Effector memory CD8-positive, alpha-beta T cell (primary cell): ENCODE measurements at regions not wholly inside any gene's neighbourhood (a gene's known extent, or its start where the extent isn't known, plus 50 kb on each side); places are given as distances from the start of the nearest gene placed in this dataset.
A peak's percentile ranks its signal among the peaks of the same experiment; 100 is the strongest.

Experiments used
- ATAC-seq: fragments of 150-1000 bp; cut with Tn5 transposase; replicated peaks from 2 replicates; pipeline ENCODE4 v1.10.0; 2021; ENCODE audit warnings: mild to moderate bottlenecking, moderate library complexity
- DNase-seq, 3 experiments: peaks; one replicate each; pipeline ENCODE4 v3.0.0; 2021
- H3K27ac Mint-ChIP-seq, 2 donors: one replicate each; pipeline ENCODE4 v1.8.0; 2022; ENCODE audit warnings: mild to moderate bottlenecking in 2 of 2, mixed read lengths in 2 of 2, moderate library complexity in 2 of 2
- H3K27me3 Mint-ChIP-seq, 2 donors: one replicate each; pipeline ENCODE4 v1.8.0; 2022; ENCODE audit warnings: mixed read lengths in 2 of 2
- H3K36me3 Mint-ChIP-seq: one replicate; pipeline ENCODE4 v1.8.0; 2022; ENCODE audit warnings: mild to moderate bottlenecking, moderate library complexity, mixed read lengths; ENCODE audit not compliant: insufficient read depth
- H3K4me1 Mint-ChIP-seq, 2 donors: one replicate each; pipeline ENCODE4 v1.8.0; 2022; ENCODE audit warnings: low read depth in 2 of 2, mixed read lengths in 2 of 2
- H3K4me3 Mint-ChIP-seq, 2 donors: one replicate each; pipeline ENCODE4 v1.8.0; 2022; ENCODE audit warnings: mild to moderate bottlenecking in 2 of 2, mixed read lengths in 2 of 2, moderate library complexity in 2 of 2
- H3K9me3 Mint-ChIP-seq, 2 donors: one replicate each; pipeline ENCODE4 v1.8.0; 2022; ENCODE audit warnings: mixed read lengths in 2 of 2

GRCh38 chr15:94535298-94536048, 304.1 kb downstream of the MCTP2 start:
- no peaks in the 10 kb centered on the region for H3K9me3 Mint-ChIP-seq
- ATAC-seq: no peak

GRCh38 chr15:94536549-94536948, 305.2 kb downstream of the MCTP2 start:
- H3K4me3 Mint-ChIP-seq: no peak overlapping the region
- H3K27me3 Mint-ChIP-seq: peaks cover 29 to 50% of the 10 kb centered on the region in 2 donors
- H3K36me3 Mint-ChIP-seq: no peaks in the 10 kb centered on the region
- no peak for DNase-seq
- no peak overlapping the region for H3K27ac Mint-ChIP-seq
- H3K4me1 Mint-ChIP-seq: no peaks in the 10 kb centered on the region
- H3K9me3 Mint-ChIP-seq: no peaks in the 10 kb centered on the region
- no peak for ATAC-seq

More at GRCh38 chr15:94535298-94536048, 304.1 kb downstream of the MCTP2 start:
- DNase-seq: no peak
- no peak overlapping the region for H3K27ac Mint-ChIP-seq
- H3K36me3 Mint-ChIP-seq: no peaks in the 10 kb centered on the region
- no peaks in the 10 kb centered on the region for H3K4me1 Mint-ChIP-seq
- peaks cover 40 to 52% of the 10 kb centered on the region in 2 donors for H3K27me3 Mint-ChIP-seq
- no peak overlapping the region for H3K4me3 Mint-ChIP-seq

GRCh38 chr15:94538280-94538679, 306.9 kb downstream of the MCTP2 start:
- Mint-ChIP-seq H3K36me3 (no peaks in the 10 kb centered on the region), H3K4me1 (no peaks in the 10 kb centered on the region), H3K27me3 (peaks cover 27 to 48% of the 10 kb centered on the region in 2 donors), H3K27ac (no peak overlapping the region), H3K4me3 (no peak overlapping the region), H3K9me3 (no peaks in the 10 kb centered on the region)
- ATAC-seq (no peak), DNase-seq (no peak)

GRCh38 chr15:94542391-94542790, 311.0 kb downstream of the MCTP2 start:
- Mint-ChIP-seq H3K27ac (no peak overlapping the region), H3K4me1 (no peaks in the 10 kb centered on the region), H3K9me3 (no peaks in the 10 kb centered on the region), H3K27me3 (peaks cover 32 to 57% of the 10 kb centered on the region in 2 donors), H3K4me3 (no peak overlapping the region), H3K36me3 (no peaks in the 10 kb centered on the region)
- no peak for DNase-seq
- no peak for ATAC-seq

GRCh38 chr15:94546808-94547207, 315.4 kb downstream of the MCTP2 start:
- peaks cover 22 to 41% of the 10 kb centered on the region in 2 donors for H3K27me3 Mint-ChIP-seq
- DNase-seq: no peak
- no peaks in the 10 kb centered on the region for H3K4me1 Mint-ChIP-seq
- H3K36me3 Mint-ChIP-seq: no peaks in the 10 kb centered on the region
- H3K27ac Mint-ChIP-seq: no peak overlapping the region
- H3K9me3 Mint-ChIP-seq: no peaks in the 10 kb centered on the region
- no peak for ATAC-seq
- H3K4me3 Mint-ChIP-seq: no peak overlapping the region

- Mint-ChIP-seq H3K4me1 (no peaks in the 10 kb centered on the region), H3K4me3 (no peak overlapping the region), H3K27me3 (peaks cover 30 to 46% of the 10 kb centered on the region in 2 donors), H3K36me3 (no peaks in the 10 kb centered on the region), H3K27ac (no peak overlapping the region), H3K9me3 (no peaks in the 10 kb centered on the region)
- DNase-seq: no peak
- no peak for ATAC-seq
Observed at GRCh38 chr15:94547711-94548110, 316.4 kb downstream of the MCTP2 start.

GRCh38 chr15:94555841-94556519, 324.6 kb downstream of the MCTP2 start:
- ATAC-seq: no peak
- H3K27ac Mint-ChIP-seq: no peak overlapping the region
- H3K4me1 Mint-ChIP-seq: no peaks in the 10 kb centered on the region

GRCh38 chr15:94561036-94561689, 329.8 kb downstream of the MCTP2 start:
- no peak for ATAC-seq
- Mint-ChIP-seq H3K4me1 (no peaks in the 10 kb centered on the region), H3K9me3 (no peaks in the 10 kb centered on the region), H3K4me3 (no peak overlapping the region), H3K36me3 (no peaks in the 10 kb centered on the region), H3K27ac (no peak overlapping the region), H3K27me3 (peaks cover 23 to 34% of the 10 kb centered on the region in 2 donors)
- no peak for DNase-seq

More at GRCh38 chr15:94555841-94556519, 324.6 kb downstream of the MCTP2 start:
- peaks cover 25 to 44% of the 10 kb centered on the region in 2 donors for H3K27me3 Mint-ChIP-seq
- no peaks in the 10 kb centered on the region for H3K9me3 Mint-ChIP-seq
- no peak for DNase-seq
- no peak overlapping the region for H3K4me3 Mint-ChIP-seq
- no peaks in the 10 kb centered on the region for H3K36me3 Mint-ChIP-seq

- H3K27me3 Mint-ChIP-seq: peaks cover 39 to 45% of the 10 kb centered on the region in 2 donors
- no peaks in the 10 kb centered on the region for H3K9me3 Mint-ChIP-seq
- DNase-seq: no peak
- H3K27ac Mint-ChIP-seq: no peak overlapping the region
- H3K36me3 Mint-ChIP-seq: no peaks in the 10 kb centered on the region
- H3K4me3 Mint-ChIP-seq: no peak overlapping the region
- ATAC-seq: no peak
- H3K4me1 Mint-ChIP-seq: no peaks in the 10 kb centered on the region
Observed at GRCh38 chr15:94563456-94563855, 332.1 kb downstream of the MCTP2 start.

- no peaks in the 10 kb centered on the region for H3K9me3 Mint-ChIP-seq
- H3K4me1 Mint-ChIP-seq: peaks cover 3% of the 10 kb centered on the region in 2 donors
- DNase-seq (peak; percentile 8 to 24 (median 17)), ATAC-seq (no peak)
- H3K27ac Mint-ChIP-seq: no peak overlapping the region
- no peaks in the 10 kb centered on the region for H3K36me3 Mint-ChIP-seq
- no peak overlapping the region for H3K4me3 Mint-ChIP-seq
- H3K27me3 Mint-ChIP-seq: peaks cover 60 to 64% of the 10 kb centered on the region in 2 donors
Observed at GRCh38 chr15:94576889-94577533, 345.6 kb downstream of the MCTP2 start.

- no peak overlapping the region for H3K4me3 Mint-ChIP-seq
- no peaks in the 10 kb centered on the region for H3K9me3 Mint-ChIP-seq
- H3K4me1 Mint-ChIP-seq: peaks cover 7 to 11% of the 10 kb centered on the region in 2 donors
- no peak overlapping the region for H3K27ac Mint-ChIP-seq
- DNase-seq (no peak), ATAC-seq (no peak)
- peaks cover 54 to 73% of the 10 kb centered on the region in 2 donors for H3K27me3 Mint-ChIP-seq
- H3K36me3 Mint-ChIP-seq: no peaks in the 10 kb centered on the region
Observed at GRCh38 chr15:94579286-94579685, 347.9 kb downstream of the MCTP2 start.

- Mint-ChIP-seq H3K4me3 (no peak overlapping the region), H3K27me3 (peaks cover 54 to 63% of the 10 kb centered on the region in 2 donors), H3K36me3 (no peaks in the 10 kb centered on the region), H3K9me3 (no peaks in the 10 kb centered on the region), H3K27ac (no peak overlapping the region), H3K4me1 (peaks cover 12 to 20% of the 10 kb centered on the region in 2 donors)
- DNase-seq (no peak), ATAC-seq (no peak)
Observed at GRCh38 chr15:94580211-94580885, 349.0 kb downstream of the MCTP2 start.

GRCh38 chr15:94582368-94582767, 351.0 kb downstream of the MCTP2 start:
- no peak overlapping the region for H3K27ac Mint-ChIP-seq
- ATAC-seq (no peak), DNase-seq (peak in 1 of 3 experiments; percentile 7)
- no peaks in the 10 kb centered on the region for H3K36me3 Mint-ChIP-seq
- H3K9me3 Mint-ChIP-seq: no peaks in the 10 kb centered on the region
- H3K27me3 Mint-ChIP-seq: peaks cover 44 to 54% of the 10 kb centered on the region in 2 donors
- H3K4me1 Mint-ChIP-seq: peaks cover 11 to 25% of the 10 kb centered on the region in 2 donors
- no peak overlapping the region for H3K4me3 Mint-ChIP-seq
